Activated T-cell treated with anti-CD3 and anti-CD28 coated beads, Interleukin-2, amount 50 U/mL, for 48 hours (primary cell): ENCODE measurements at regions not wholly inside any gene's neighbourhood (a gene's known extent, or its start where the extent isn't known, plus 50 kb on each side); places are given as distances from the start of the nearest gene placed in this dataset.

ENCODE experiments used
- DNase-seq, 2 experiments: peaks; one replicate each; pipeline ENCODE4 v3.0.0-alpha.2; 2020

DNA sequence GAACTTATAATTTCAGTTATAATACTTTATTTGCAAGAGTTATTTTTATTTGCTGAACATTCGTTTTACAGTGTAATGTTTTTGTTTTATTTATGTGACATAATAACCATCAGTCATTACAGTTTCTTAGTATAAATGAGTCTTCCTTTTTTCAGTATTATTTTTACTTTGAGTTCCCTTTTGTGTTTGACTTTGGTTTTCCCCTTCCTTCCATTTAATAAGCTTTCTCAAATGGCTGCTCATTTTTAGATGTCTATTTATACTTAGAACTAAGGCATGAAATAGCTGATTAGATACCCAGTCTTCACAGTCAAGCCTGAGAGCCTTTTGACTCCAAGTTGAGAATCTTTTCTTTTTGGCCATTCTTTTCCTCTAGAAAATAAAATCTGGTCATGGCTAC lies 404.5 kb downstream of the LRFN5 start:
- DNase-seq = no peak

DNA sequence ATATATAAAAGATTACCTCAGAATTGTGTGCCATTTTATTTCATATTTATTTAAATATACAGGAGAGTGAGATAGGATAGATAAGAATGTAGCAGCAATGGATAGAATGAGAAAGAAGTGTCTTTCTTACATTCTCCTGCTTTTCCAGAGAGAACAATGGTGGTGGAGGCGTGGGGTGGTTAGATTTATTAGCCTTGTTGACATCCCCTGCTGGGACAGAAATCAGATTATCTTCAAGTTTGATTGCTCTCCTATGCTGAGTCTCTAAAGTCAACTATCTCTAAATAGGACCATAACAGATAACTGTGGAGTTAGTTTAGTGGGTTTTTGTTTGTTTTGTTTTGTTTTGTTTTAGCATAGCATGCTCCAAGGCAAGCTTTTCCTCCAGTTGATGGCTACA lies 397.6 kb downstream of the LRFN5 start:
- DNase-seq = no peak

DNA sequence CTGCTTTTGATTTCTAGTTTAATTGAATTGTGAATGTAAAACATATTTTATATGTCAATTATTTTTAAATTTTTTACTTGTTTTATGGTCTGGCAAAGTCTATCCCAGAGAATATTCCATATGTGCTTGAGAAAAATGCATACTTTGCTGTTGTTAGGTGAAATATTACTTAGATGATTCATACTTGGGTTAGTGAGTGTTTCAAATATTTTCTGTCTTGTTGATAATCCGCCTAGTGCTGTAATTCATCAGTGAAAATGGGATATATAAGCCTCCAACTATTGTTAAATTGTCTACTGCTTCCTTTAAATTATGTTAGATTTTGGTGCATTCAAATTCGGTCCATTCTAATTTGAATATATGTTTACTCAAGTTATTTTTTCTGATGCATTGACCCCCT lies 395.5 kb downstream of the LRFN5 start:
- DNase-seq = no peak

DNA sequence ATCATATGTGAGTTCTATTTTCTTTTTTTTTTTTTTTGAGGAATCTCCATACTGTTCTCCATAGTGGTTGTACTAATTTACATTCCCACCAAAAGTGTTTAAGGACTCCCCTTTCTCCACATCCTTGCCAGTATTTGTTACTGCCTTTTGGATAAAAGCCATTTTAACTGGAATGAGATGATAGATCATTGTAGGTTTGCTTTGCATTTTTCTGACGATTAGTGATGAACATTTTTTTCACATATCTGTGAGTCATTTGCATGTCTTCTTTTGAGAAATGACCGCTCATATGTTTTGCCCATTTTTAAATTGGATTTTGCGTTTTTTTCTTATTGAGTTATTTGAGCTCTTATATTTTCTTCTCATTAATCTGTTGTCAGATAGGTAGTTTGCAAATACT lies 394.8 kb downstream of the LRFN5 start:
- no peak for DNase-seq

DNA sequence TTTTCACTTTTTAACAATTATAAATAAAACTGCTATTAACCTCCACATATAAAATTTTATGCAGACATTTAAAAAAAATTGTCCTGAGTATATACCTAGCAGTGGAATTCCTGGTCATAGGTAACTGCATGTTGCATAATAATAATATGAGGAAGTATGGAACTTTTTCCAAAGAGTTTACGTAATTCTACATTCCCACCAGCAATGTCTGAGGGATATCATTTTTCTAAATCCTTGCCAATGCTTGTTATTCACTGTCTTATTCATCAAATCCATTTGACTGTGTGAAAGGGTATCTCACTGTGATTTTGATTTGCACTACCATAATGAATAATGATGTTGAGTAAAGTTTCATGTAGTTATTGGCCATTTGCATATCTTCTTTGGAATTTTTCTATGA lies 393.8 kb downstream of the LRFN5 start:
- DNase-seq = no peak

DNA sequence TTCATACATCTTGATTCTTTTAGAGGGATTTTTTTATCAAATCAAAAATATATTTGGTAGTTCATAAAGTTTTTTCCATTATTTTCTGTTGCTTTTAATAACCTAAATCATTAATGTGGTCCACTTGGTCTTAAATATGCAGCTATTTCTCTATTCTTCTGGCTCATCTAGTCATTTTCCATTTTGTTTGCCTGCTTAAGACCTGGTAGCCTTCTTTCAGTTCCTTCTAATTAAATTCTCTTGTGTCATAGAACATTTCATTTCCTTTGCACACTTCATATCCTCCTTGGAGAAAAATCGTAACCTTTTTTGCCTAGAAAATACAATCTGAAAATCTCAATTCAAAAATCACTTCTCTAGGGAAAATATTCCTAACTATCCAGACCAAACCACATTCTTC lies 387.0 kb downstream of the LRFN5 start:
- no peak for DNase-seq

- no peak for DNase-seq
These were observed 380.0 kb downstream of the LRFN5 start for GRCh38 chr14:41986700-41987099.

- no peak for DNase-seq
These were observed 379.5 kb downstream of the LRFN5 start for GRCh38 chr14:41986083-41986645.

DNA sequence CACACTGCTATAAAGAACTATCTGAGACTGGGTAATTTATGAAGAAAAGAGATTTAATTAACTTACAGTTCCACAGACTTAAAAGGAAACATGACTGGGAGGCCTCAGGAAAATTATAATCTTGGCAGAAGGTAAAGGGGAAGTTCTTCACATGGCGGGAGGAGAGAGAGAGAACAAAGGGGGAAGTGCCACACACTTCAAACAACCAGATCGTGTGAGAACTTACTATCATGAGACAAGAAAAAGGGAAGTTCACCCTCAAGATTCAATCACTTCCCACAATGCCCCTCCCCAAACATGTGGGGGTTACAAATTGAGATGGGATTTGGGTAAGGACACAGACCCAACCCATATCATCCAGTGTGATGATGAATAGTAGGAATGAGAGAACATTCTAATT lies 366.5 kb downstream of the LRFN5 start:
- no peak for DNase-seq

DNA sequence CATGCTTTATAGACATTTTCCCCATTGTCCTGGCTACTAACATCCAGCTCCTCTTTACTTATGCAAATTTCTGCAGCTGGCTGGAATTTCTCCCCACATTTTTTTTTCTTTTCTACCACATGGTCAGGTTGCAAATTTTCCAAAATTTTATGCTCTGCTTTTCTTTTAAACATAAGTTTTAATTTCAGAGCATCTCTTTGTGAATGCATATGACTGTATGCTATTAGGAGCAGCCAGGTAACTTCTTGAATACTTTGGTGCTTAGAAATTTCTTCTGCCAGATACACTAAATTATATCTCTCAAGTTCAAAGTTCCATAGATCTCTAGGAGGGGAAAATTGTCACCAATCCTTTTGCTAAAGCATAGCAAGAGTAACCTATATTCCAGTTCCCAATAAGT lies 365.9 kb downstream of the LRFN5 start:
- DNase-seq = no peak

GRCh38 chr14:41960281-41960680 lies 353.6 kb downstream of the LRFN5 start:
- no peak for DNase-seq

- DNase-seq = no peak
These were observed 350.8 kb downstream of the LRFN5 start for GRCh38 chr14:41957459-41957858.
